Neural cell (in vitro differentiated cells): ENCODE measurements at regions not wholly inside any gene's neighbourhood (a gene's known extent, or its start where the extent isn't known, plus 50 kb on each side); places are given as distances from the start of the nearest gene placed in this dataset.

ENCODE experiments used
- H2AFZ ChIP-seq: fragments of 200-600, 300-800 bp; sonication (generic), shearing (Covaris generic); 2 replicates; pipeline ENCODE4 v1.6.0; 2014; ENCODE audit warnings: low read depth, mild to moderate bottlenecking, antibody characterized with exemption, low read length, moderate library complexity
- H3F3A ChIP-seq: fragments of 200-600 bp; shearing (Covaris generic); 2 replicates; pipeline ENCODE4 v1.6.1; 2016; ENCODE audit warnings: mild to moderate bottlenecking, moderate library complexity, mixed read lengths, antibody characterized with exemption, low read length; ENCODE audit not compliant: insufficient read depth, poor library complexity, severe bottlenecking
- H3K27ac ChIP-seq: fragments of 200-600, 300-800 bp; sonication (generic), shearing (Covaris generic); 2 replicates; pipeline ENCODE4 v1.5.1; 2014; ENCODE audit warnings: mild to moderate bottlenecking, low read length, moderate library complexity
- H3K27me3 ChIP-seq: fragments of 300-800, 200-600 bp; sonication (generic), shearing (Covaris generic); 2 replicates; pipeline ENCODE4 v1.6.0; 2014; ENCODE audit warnings: mild to moderate bottlenecking, low read depth, low read length, moderate library complexity; ENCODE audit not compliant: insufficient read depth
- H3K36me3 ChIP-seq: fragments of 300-800, 200-600 bp; sonication (generic), shearing (Covaris generic); 2 replicates; pipeline ENCODE4 v1.5.1; 2014; ENCODE audit warnings: mild to moderate bottlenecking, antibody characterized with exemption, low read length, moderate library complexity; ENCODE audit not compliant: insufficient read depth
- H3K4me2 ChIP-seq: fragments of 300-800, 200-600 bp; sonication (generic), shearing (Covaris generic); 2 replicates; pipeline ENCODE4 v1.6.0; 2014; ENCODE audit warnings: mild to moderate bottlenecking, low read length
- H3K4me3 ChIP-seq: fragments of 300-800, 200-600 bp; sonication (generic), shearing (Covaris generic); 2 replicates; pipeline ENCODE4 v1.5.1; 2014; ENCODE audit warnings: mild to moderate bottlenecking, low read length, moderate library complexity
- H3K79me2 ChIP-seq: fragments of 200-600 bp; shearing (Covaris generic); replicated peaks from 2 replicates; pipeline ENCODE4 v1.6.0; 2014; ENCODE audit warnings: mild to moderate bottlenecking, low read length, moderate library complexity; ENCODE audit not compliant: insufficient read depth
- H3K9ac ChIP-seq: fragments of 300-800, 200-600 bp; sonication (generic), shearing (Covaris generic); 2 replicates; pipeline ENCODE4 v1.6.1; 2016; ENCODE audit warnings: mild to moderate bottlenecking, low read length, mixed read lengths
- H3K9me2 ChIP-seq: fragments of 200-600 bp; shearing (Covaris generic); 2 replicates; pipeline ENCODE4 v1.6.1; 2016; ENCODE audit warnings: mild to moderate bottlenecking, low read length, mixed read lengths; ENCODE audit not compliant: insufficient read depth
- H3K9me3 ChIP-seq: fragments of 200-600, 300-800 bp; sonication (generic), shearing (Covaris generic); 2 replicates; pipeline ENCODE4 v1.6.1; 2016; ENCODE audit warnings: mild to moderate bottlenecking, mixed run types, low read length, moderate library complexity, mixed read lengths
- H4K20me1 ChIP-seq: fragments of 200-600 bp; shearing (Covaris generic); 2 replicates; pipeline ENCODE4 v1.6.1; 2016; ENCODE audit warnings: mild to moderate bottlenecking, mixed run types; ENCODE audit not compliant: insufficient read depth
- CTCF ChIP-seq: fragments of 450-650 bp; IDR thresholded peaks from 2 replicates; pipeline ENCODE4 v1.5.1; 2014; ENCODE audit warnings: antibody characterized with exemption, mild to moderate bottlenecking, moderate library complexity; ENCODE audit not compliant: poor library complexity, severe bottlenecking
- EP300 ChIP-seq: fragments of 450-650 bp; conservative IDR thresholded peaks from 2 replicates; pipeline ENCODE4 v1.6.1; 2014; ENCODE audit warnings: antibody characterized with exemption, mild to moderate bottlenecking, moderate library complexity; ENCODE audit not compliant: poor library complexity, severe bottlenecking
- EZH2 ChIP-seq: fragments of 200-600, 300-800 bp; shearing (Covaris generic), sonication (generic); IDR thresholded peaks from 2 replicates; pipeline ENCODE4 v1.6.1; 2014; ENCODE audit warnings: antibody characterized with exemption, low read length, borderline replicate concordance, mild to moderate bottlenecking; ENCODE audit not compliant: insufficient read depth, poor library complexity, severe bottlenecking
- MXI1 ChIP-seq: fragments of 450-650 bp; conservative IDR thresholded peaks from 2 replicates; pipeline ENCODE4 v1.6.1; 2014; ENCODE audit warnings: antibody characterized with exemption, mild to moderate bottlenecking; ENCODE audit not compliant: poor library complexity, severe bottlenecking
- POLR2AphosphoS5 ChIP-seq: IDR thresholded peaks from 2 replicates; pipeline ENCODE4 v1.6.1; 2012
- RAD21 ChIP-seq: fragments of 450-650 bp; conservative IDR thresholded peaks from 2 replicates; pipeline ENCODE4 v1.6.1; 2014; ENCODE audit warnings: antibody characterized with exemption, mild to moderate bottlenecking, moderate library complexity
- REST ChIP-seq: IDR thresholded peaks from 2 replicates; pipeline ENCODE4 v1.6.1; 2012; ENCODE audit warnings: borderline replicate concordance
- SMC3 ChIP-seq: fragments of 450-650 bp; conservative IDR thresholded peaks from 2 replicates; pipeline ENCODE4 v1.6.1; 2014; ENCODE audit warnings: antibody characterized with exemption, mild to moderate bottlenecking, moderate library complexity; ENCODE audit not compliant: poor library complexity
- TAF1 ChIP-seq: IDR thresholded peaks from 2 replicates; pipeline ENCODE4 v1.6.1; 2012; ENCODE audit warnings: low read depth

GRCh38 chr7:108861071-108861470, 291.4 kb downstream of the DNAJB9 start:
- H3K4me3 ChIP-seq = no peak overlapping the region
- H2AFZ ChIP-seq = no peak overlapping the region
- H3K79me2 ChIP-seq = no peaks in the 10 kb centered on the region
- no peaks in the 10 kb centered on the region for H4K20me1 ChIP-seq
- no peak for TF ChIP-seq MXI1
- no peak for TF ChIP-seq POLR2AphosphoS5
- no peak for TF ChIP-seq SMC3
- no peak for TF ChIP-seq EZH2
- no peak for TF ChIP-seq EP300
- TF ChIP-seq CTCF = no peak
- no peak for TF ChIP-seq RAD21
- no peak for TF ChIP-seq TAF1
- TF ChIP-seq REST = no peak
- no peaks in the 10 kb centered on the region for H3K36me3 ChIP-seq
- no peaks in the 10 kb centered on the region for H3F3A ChIP-seq
- no peaks in the 10 kb centered on the region for H3K9me2 ChIP-seq
- H3K9ac ChIP-seq = no peak overlapping the region
- H3K9me3 ChIP-seq = no peaks in the 10 kb centered on the region
- H3K27me3 ChIP-seq = no peaks in the 10 kb centered on the region
- no peak overlapping the region for H3K27ac ChIP-seq
- no peak overlapping the region for H3K4me2 ChIP-seq

- H2AFZ ChIP-seq = no peak overlapping the region
- no peaks in the 10 kb centered on the region for H3K9me3 ChIP-seq
- no peaks in the 10 kb centered on the region for H3K9me2 ChIP-seq
- no peaks in the 10 kb centered on the region for H4K20me1 ChIP-seq
- no peak overlapping the region for H3K27ac ChIP-seq
- no peaks in the 10 kb centered on the region for H3K79me2 ChIP-seq
- H3K4me2 ChIP-seq = no peak overlapping the region
- H3F3A ChIP-seq = no peaks in the 10 kb centered on the region
- no peak overlapping the region for H3K4me3 ChIP-seq
- H3K27me3 ChIP-seq = no peaks in the 10 kb centered on the region
- TF ChIP-seq EP300 (no peak), TAF1 (no peak)
- no peak overlapping the region for H3K9ac ChIP-seq
- H3K36me3 ChIP-seq = no peaks in the 10 kb centered on the region
Observed at GRCh38 chr7:108863227-108863848, 293.7 kb downstream of the DNAJB9 start.

- Histone ChIP-seq H4K20me1 (no peaks in the 10 kb centered on the region), H3K79me2 (no peaks in the 10 kb centered on the region), H3K9ac (no peak overlapping the region), H3F3A (no peaks in the 10 kb centered on the region), H3K4me2 (no peak overlapping the region), H3K27me3 (no peaks in the 10 kb centered on the region), H3K9me2 (no peaks in the 10 kb centered on the region), H3K9me3 (no peaks in the 10 kb centered on the region), H3K27ac (no peak overlapping the region), H2AFZ (no peak overlapping the region), H3K4me3 (no peak overlapping the region), H3K36me3 (no peaks in the 10 kb centered on the region)
- TF ChIP-seq RAD21 = no peak
- TF ChIP-seq POLR2AphosphoS5 = peak; percentile 30
Observed at GRCh38 chr7:108869070-108869469, 299.4 kb downstream of the DNAJB9 start.
